HepG2 (cell line): ENCODE measurements at regions not wholly inside any gene's neighbourhood (a gene's known extent, or its start where the extent isn't known, plus 50 kb on each side); places are given as distances from the start of the nearest gene placed in this dataset.
A peak's percentile ranks its signal among the peaks of the same experiment; 100 is the strongest.
"Not testable (repeated sequence)": the region's sequence is repeated elsewhere in the genome, so short reads cannot be mapped to it uniquely, and the experiment has no call there.

Experiments used
- ATAC-seq: fragments of 200-7000 bp; cut with Tn5 transposase; 3 replicates; pipeline ENCODE4 v1.9.1; 2020; ENCODE audit warnings: mild to moderate bottlenecking, moderate library complexity
- BruUV-seq: library from RNA; stranded (reverse); fragments of 400-500 nt; replicated peaks from 2 replicates; lab custom pipeline; 2021; lab: Mats Ljungman, UMichigan
- CTCF ChIA-PET: fragments of 300-600 bp; formaldehyde crosslinking; extraction: SDS; loops from one replicate; lab custom pipeline; 2021; ENCODE audit warnings: low total read pairs, inconsistent platforms, low intra/inter-chr PET ratio; lab: Yijun Ruan, JAX
- POLR2A ChIA-PET: fragments of 350-600 bp; sonication (Branson Sonifier 250); formaldehyde crosslinking; loops from one replicate; lab custom pipeline; 2020; ENCODE audit warnings: antibody characterized with exemption, inconsistent platforms; lab: Yijun Ruan, JAX
- DNase-seq: peaks from one replicate; pipeline ENCODE4 v3.0.0-alpha.2; 2015; ENCODE audit warnings: low spot score
- FAIRE-seq: peaks from 3 replicates; lab custom pipeline; 2011; peaks lifted over from hg19 to GRCh38; lab: Jason Lieb, UNC
- H2AFZ ChIP-seq: one replicate; pipeline ENCODE4 v1.6.1; 2011; ENCODE audit warnings: low read length, inconsistent platforms
- H3K27ac ChIP-seq: fragments of 300-600 bp; 3 replicates; pipeline ENCODE4 v1.8.0; 2011; ENCODE audit warnings: mixed run types, mild to moderate bottlenecking, mixed read lengths, low read length, inconsistent platforms; ENCODE audit not compliant: insufficient read depth; ENCODE audit errors: extremely low read length
- H3K27me3 ChIP-seq, 2 experiments: fragments of 200-600 bp in 1 of 2; 2 replicates in 1 of 2; 3 replicates in 1 of 2; pipeline versions ENCODE4 v1.6.0 to v1.8.0; 2011; ENCODE audit warnings: low read length in 2 of 2, mild to moderate bottlenecking in 2 of 2, moderate library complexity in 2 of 2, inconsistent platforms in 1 of 2; ENCODE audit not compliant: insufficient read depth in 2 of 2, control insufficient read depth in 1 of 2
- H3K36me3 ChIP-seq, 2 experiments: fragments of 200-600 bp in 1 of 2; replicated peaks in 1 of 2; 2 replicates in 1 of 2; 3 replicates in 1 of 2; pipeline versions ENCODE4 v1.5.1 to v1.8.0; 2011; ENCODE audit warnings: low read length in 2 of 2, inconsistent platforms in 1 of 2; ENCODE audit not compliant: insufficient read depth in 2 of 2, control insufficient read depth in 1 of 2
- H3K4me1 ChIP-seq: 2 replicates; pipeline ENCODE4 v1.5.1; 2012; ENCODE audit warnings: low read length, inconsistent platforms; ENCODE audit not compliant: insufficient read depth
- H3K4me2 ChIP-seq: 2 replicates; pipeline ENCODE4 v1.6.0; 2011; ENCODE audit warnings: low read depth, low read length, inconsistent platforms
- H3K4me3 ChIP-seq, 3 experiments: fragments of 200-600 bp in 1 of 3; sonication (generic), shearing (Covaris generic) in 1 of 3; replicated peaks in 1 of 3; 2 replicates each; pipeline ENCODE4 v1.5.1; 2011 to 2016; ENCODE audit warnings: low read length in 3 of 3, inconsistent platforms in 2 of 3, low read depth in 2 of 3, mild to moderate bottlenecking in 2 of 3, control low read depth in 1 of 3, mixed read lengths in 1 of 3; ENCODE audit not compliant: insufficient read depth in 1 of 3
- H3K79me2 ChIP-seq: one replicate; pipeline ENCODE4 v1.6.1; 2011; ENCODE audit warnings: low read length, inconsistent platforms; ENCODE audit not compliant: insufficient read depth
- H3K9ac ChIP-seq: 2 replicates; pipeline ENCODE4 v1.6.0; 2011; ENCODE audit warnings: mild to moderate bottlenecking, low read depth, low read length, inconsistent platforms; ENCODE audit not compliant: insufficient read depth
- H3K9me3 ChIP-seq: 2 replicates; pipeline ENCODE4 v1.5.1; 2012; ENCODE audit warnings: mild to moderate bottlenecking, low read length
- H4K20me1 ChIP-seq: 2 replicates; pipeline ENCODE4 v1.6.0; 2011; ENCODE audit warnings: inconsistent platforms, mild to moderate bottlenecking, low read length, moderate library complexity; ENCODE audit not compliant: insufficient read depth
- ATF6 ChIP-seq: sonication (generic); formaldehyde crosslinking; conservative IDR thresholded peaks from 2 replicates; pipeline ENCODE4 v1.4.0; 2020; ENCODE audit warnings: missing genetic modification reagents
- FOXA1 ChIP-seq, 2 experiments: fragments of 450-650 bp in 1 of 2; sonication (generic) in 1 of 2; formaldehyde crosslinking in 1 of 2; IDR thresholded peaks; 2 replicates each; pipeline versions ENCODE4 v1.4.0 to v1.6.1; 2016 to 2020; ENCODE audit warnings: missing genetic modification reagents in 1 of 2
- FOXM1 ChIP-seq: sonication (generic); formaldehyde crosslinking; IDR thresholded peaks from 2 replicates; pipeline ENCODE4 v1.5.0; 2020; ENCODE audit warnings: missing genetic modification reagents
- HNF4A ChIP-seq: sonication (generic); formaldehyde crosslinking; IDR thresholded peaks from 2 replicates; pipeline ENCODE4 v1.4.0; 2020; ENCODE audit warnings: missing genetic modification reagents
- PCBP1 ChIP-seq: fragments of 200-400 bp; formaldehyde crosslinking; IDR thresholded peaks from 2 replicates; pipeline ENCODE4 v1.6.1; 2017; ENCODE audit warnings: mild to moderate bottlenecking, low read depth, low read length, borderline replicate concordance
- U2AF2 ChIP-seq: fragments of 200-400 bp; formaldehyde crosslinking; IDR thresholded peaks from 2 replicates; pipeline ENCODE4 v1.6.1; 2017; ENCODE audit warnings: low read depth, mild to moderate bottlenecking, low read length
- USF2 ChIP-seq, 2 experiments: sonication (generic) in 1 of 2; formaldehyde crosslinking in 1 of 2; IDR thresholded peaks; 2 replicates each; pipeline versions ENCODE4 v1.5.1 to v1.6.1; 2011 to 2020; ENCODE audit warnings: borderline replicate concordance in 1 of 2, low read depth in 1 of 2, low read length in 1 of 2, mild to moderate bottlenecking in 1 of 2, missing genetic modification reagents in 1 of 2, moderate library complexity in 1 of 2
- ZFP37 ChIP-seq: sonication (generic); formaldehyde crosslinking; IDR thresholded peaks from 2 replicates; pipeline ENCODE4 v1.4.0; 2020; ENCODE audit warnings: missing genetic modification reagents, borderline replicate concordance
- ZNF224 ChIP-seq: sonication (generic); formaldehyde crosslinking; IDR thresholded peaks from 2 replicates; pipeline ENCODE4 v1.5.0; 2020; ENCODE audit warnings: mild to moderate bottlenecking, missing genetic modification reagents
- ZNF552 ChIP-seq: sonication (generic); formaldehyde crosslinking; IDR thresholded peaks from 2 replicates; pipeline ENCODE4 v1.9.0; 2022; ENCODE audit warnings: missing genetic modification reagents, mild to moderate bottlenecking, borderline replicate concordance
- ZNF737 ChIP-seq: sonication (generic); formaldehyde crosslinking; IDR thresholded peaks from 2 replicates; pipeline ENCODE4 v1.5.0; 2020; ENCODE audit warnings: missing genetic modification reagents, mild to moderate bottlenecking, borderline replicate concordance
- ZUFSP ChIP-seq: sonication (generic); formaldehyde crosslinking; IDR thresholded peaks from 2 replicates; pipeline ENCODE4 v1.9.0; 2021; ENCODE audit warnings: missing genetic modification reagents, mild to moderate bottlenecking, borderline replicate concordance
- WGBS: methylation state at CpG from one replicate; pipeline ENCODE4 v1.1.6; 2017; ENCODE audit warnings: low lambda C conversion rate; 5-methylcytosine and 5-hydroxymethylcytosine counted together
- in situ Hi-C: cut with HindIII; loops from 2 replicates; pipeline ENCODE4 v1.10.0; 2017; ENCODE audit warnings: low pct_unique_long_range_greater_than_20kb; ENCODE audit not compliant: extremely low pct_ligation_motif_present
- intact Hi-C: fragments of 100-400 bp; cut with micrococcal nuclease; formaldehyde crosslinking; loops from one replicate; pipeline ENCODE4 v1.10.0; 2022; ENCODE audit not compliant: unreplicated experiment

- Histone ChIP-seq H3K27me3 (no peaks in the 10 kb centered on the region), H3K36me3 (no peaks in the 10 kb centered on the region), H2AFZ (no peak overlapping the region), H3K9me3 (no peaks in the 10 kb centered on the region), H3K4me2 (no peak overlapping the region), H3K4me1 (peaks cover 19% of the 10 kb centered on the region), H3K4me3 (no peak overlapping the region), H4K20me1 (no peaks in the 10 kb centered on the region), H3K9ac (no peak overlapping the region), H3K27ac (no peak overlapping the region), H3K79me2 (no peaks in the 10 kb centered on the region)
- BruUV-seq = no TSS peak
- no peak for FAIRE-seq
- DNase-seq = no peak
- ATAC-seq = no peak
- TF ChIP-seq ZNF224 (no peak), USF2 (IDR thresholded peaks at IDR 0.05; ENCODE audit: low read depth, low read length) (no peak), USF2 (CRISPR knock-in tag; IDR thresholded peaks at IDR 0.05; ENCODE audit: borderline replicate concordance) (no peak), FOXM1 (CRISPR knock-in tag) (no peak), ZNF552 (CRISPR knock-in tag) (no peak), ZNF737 (CRISPR knock-in tag) (no peak), FOXA1 (IDR thresholded peaks at IDR 0.05) (no peak), FOXA1 (CRISPR knock-in tag; IDR thresholded peaks at IDR 0.05) (no peak), HNF4A (CRISPR knock-in tag) (no peak), ATF6 (CRISPR knock-in tag) (no peak), ZUFSP (CRISPR knock-in tag) (no peak), U2AF2 (no peak), ZFP37 (CRISPR knock-in tag) (no peak), PCBP1 (no peak)
- 44% methylated on average over 2 of the region's 2 CpGs for WGBS
- in situ Hi-C loops (no loop called here), intact Hi-C loops (no loop called here)
- ChIA-PET POLR2A (interaction anchor here (1.0 kb wide), 1 partner anchor 25 kb away, joined by 5 read pairs; no protein-coding TSS in a partner anchor), CTCF (no interaction called here)
Measured at GRCh38 chr3:138888560-138888959, 53.8 kb upstream of the PIK3CB start.

GRCh38 chr3:138886096-138886495 lies 51.4 kb upstream of the PIK3CB start:
- POLR2A ChIA-PET = interaction anchor here (1.0 kb wide), 1 partner anchor 29 kb away, joined by 4 read pairs; no protein-coding TSS in a partner anchor
- in situ Hi-C loops = not testable (repeated sequence)

More at GRCh38 chr3:138886096-138886495, 51.4 kb upstream of the PIK3CB start:
- H3K79me2 ChIP-seq, H3K9me3 ChIP-seq, FAIRE-seq, intact Hi-C loops, H4K20me1 ChIP-seq, H3K9ac ChIP-seq, CTCF ChIA-PET, DNase-seq, BruUV-seq, H3K36me3 ChIP-seq, ATAC-seq, H3K4me3 ChIP-seq, H3K27ac ChIP-seq, H3K4me2 ChIP-seq, H3K27me3 ChIP-seq: not testable (repeated sequence)
- H2AFZ ChIP-seq = peak overlapping the region; percentile 60
- peaks cover 18% of the 10 kb centered on the region for H3K4me1 ChIP-seq
- WGBS = 59% methylated on average over 5 of the region's 5 CpGs
